KBM-7 (cell line): ENCODE measurements at regions not wholly inside any gene's neighbourhood (a gene's known extent, or its start where the extent isn't known, plus 50 kb on each side); places are given as distances from the start of the nearest gene placed in this dataset.

Experiments
- DNase-seq: peaks from one replicate; pipeline ENCODE4 v3.0.0-alpha.2; 2015
- in situ Hi-C: fragments of 300-500 bp; cut with MboI; formaldehyde crosslinking; loops from 2 replicates; pipeline ENCODE4 v1.14.3; 2020; ENCODE audit warnings: low sequenced_read_pairs, low pct_unique_long_range_greater_than_20kb, mixed read lengths

DNA sequence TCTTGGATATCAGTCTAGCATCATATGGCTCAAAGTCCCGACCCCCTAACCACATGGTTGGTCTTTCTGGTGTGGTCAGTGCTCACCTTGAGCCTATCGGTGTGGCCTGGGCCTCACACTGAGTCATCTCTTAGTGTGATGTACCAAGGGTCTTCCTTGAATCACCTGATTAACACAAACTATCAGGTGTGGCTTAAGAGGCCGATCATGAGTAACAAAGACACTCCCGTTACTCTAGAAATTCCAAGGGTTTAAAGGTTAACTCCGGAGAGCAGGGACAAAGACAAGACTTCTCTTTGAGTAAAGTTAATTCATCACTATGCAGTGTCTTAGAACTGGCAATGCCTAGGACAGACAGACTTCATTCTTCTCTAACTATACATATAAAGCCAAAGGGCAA, 52.3 kb upstream of the ARMC3 start:
- in situ Hi-C loops = no loop called here
- no peak for DNase-seq

- in situ Hi-C loops = no loop called here
- no peak for DNase-seq
Measured at GRCh38 chr10:22874189-22874854, 53.5 kb upstream of the ARMC3 start.

- DNase-seq = no peak
- in situ Hi-C loops = no loop called here
Measured at GRCh38 chr10:22856444-22857074, 71.3 kb upstream of the ARMC3 start.

- no peak for DNase-seq
- in situ Hi-C loops = no loop called here
Measured at GRCh38 chr10:22854935-22855421, 72.9 kb upstream of the ARMC3 start.

GRCh38 chr10:22853906-22854447, 73.9 kb upstream of the ARMC3 start:
- in situ Hi-C loops = no loop called here
- no peak for DNase-seq

DNA sequence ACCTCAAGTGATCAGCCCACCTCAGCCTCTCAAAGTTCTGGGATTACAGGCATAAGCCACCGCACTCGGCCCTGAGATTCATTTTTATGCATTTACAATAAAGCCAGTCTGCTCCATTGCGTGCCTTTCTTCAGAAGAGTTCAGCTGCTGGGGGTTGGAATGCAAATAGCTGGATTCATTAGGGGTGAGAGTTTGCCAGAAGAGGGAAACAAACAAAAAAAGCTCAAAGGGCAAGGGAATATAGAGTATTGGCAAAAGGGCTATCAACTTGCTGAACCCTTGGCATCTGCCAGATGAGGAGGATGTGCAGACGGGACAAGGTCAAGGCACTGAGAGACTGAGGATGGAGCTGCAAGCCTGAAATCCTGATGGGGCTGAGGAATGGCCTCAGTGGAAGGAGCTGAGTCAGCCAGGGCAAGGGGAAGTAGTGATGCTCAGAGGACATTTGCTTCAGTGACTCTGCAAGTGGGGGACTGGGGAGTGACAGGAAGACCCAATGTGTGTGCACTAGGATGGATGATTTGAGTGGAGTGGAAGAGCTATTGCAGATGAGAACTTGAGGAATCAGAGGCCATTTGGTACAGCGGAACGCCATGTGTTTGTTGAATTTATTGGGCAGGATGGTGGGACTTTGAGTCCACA, 75.0 kb upstream of the ARMC3 start:
- in situ Hi-C loops = no loop called here
- peak; percentile 41 for DNase-seq

DNA sequence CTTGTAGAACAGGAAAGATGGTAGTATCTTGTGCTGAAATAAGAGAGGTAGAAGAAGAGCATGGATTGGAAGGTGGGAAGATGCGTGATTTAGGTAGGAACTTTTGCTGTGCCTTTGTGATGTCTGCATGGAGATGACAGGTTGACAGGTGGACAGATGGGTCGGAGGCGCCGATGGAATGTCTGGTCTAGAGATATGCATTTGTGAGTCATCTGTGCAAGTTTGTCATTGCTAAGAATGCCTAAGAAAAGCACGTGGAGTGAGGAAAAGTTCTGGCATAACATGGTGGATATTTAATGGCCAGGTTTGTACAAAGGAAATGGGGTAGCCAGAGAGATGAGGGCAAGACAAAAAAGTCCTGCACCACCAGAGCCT, 76.0 kb upstream of the ARMC3 start:
- in situ Hi-C loops = no loop called here
- DNase-seq = no peak

DNA sequence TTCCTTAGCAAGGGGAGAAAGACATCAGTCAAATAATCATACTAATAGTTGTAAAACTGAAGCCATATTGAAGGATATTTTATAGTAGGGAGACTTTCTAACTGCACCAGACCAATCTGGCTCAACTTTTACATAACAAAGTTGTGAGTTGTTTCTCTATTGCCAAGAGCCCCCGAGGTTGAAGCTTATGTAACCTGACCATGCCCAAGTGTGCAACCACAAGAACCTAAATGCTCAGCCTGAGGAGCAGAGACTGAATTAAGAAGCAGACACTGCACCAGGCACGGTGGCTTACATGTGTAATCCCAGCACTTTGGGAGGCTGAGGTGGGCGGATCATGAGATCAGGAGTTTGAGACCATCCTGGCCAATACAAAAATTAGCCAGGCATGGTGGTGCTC, 77.3 kb upstream of the ARMC3 start:
- no peak for DNase-seq
- in situ Hi-C loops = no loop called here

DNA sequence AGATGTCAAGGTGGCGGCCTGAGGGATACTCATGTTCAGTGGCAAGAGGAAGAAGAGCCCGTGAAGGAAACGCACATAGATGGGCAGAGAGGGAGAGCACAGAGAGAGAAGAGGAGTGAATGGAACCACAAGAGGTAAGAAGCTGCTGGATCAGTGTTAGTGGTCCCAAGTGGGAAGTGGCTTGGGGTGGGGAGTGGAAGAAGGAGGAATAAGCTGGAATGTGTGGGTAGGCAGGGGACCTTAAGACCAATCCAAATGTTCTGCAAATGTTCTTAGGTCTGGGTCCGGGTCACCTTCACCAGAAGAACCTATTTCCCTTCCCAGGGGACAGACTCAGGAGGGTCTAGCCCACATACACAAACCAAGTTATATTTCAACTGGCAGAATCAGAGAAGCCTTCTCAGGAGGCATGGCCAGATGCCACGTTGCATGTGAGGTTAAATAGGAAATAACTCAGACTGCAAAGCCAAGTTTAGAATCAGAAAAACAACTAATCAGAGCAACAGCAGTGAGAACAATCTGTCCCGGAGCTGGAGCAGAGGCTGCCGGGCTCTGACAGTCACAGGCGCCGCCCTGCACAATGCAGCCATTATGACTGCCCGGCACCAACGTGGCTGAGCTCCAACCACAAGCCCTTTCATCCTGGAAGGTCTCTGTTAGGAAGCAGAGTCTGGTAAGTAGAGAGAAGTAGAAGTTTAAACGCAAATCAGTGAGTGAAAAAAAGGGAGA, 78.6 kb upstream of the ARMC3 start:
- in situ Hi-C loops = no loop called here
- no peak for DNase-seq

- no peak for DNase-seq
- in situ Hi-C loops = no loop called here
Measured at GRCh38 chr10:22848509-22848908, 79.3 kb upstream of the ARMC3 start.

- in situ Hi-C loops = no loop called here
- DNase-seq = no peak
Measured at GRCh38 chr10:22846294-22846693, 81.6 kb upstream of the ARMC3 start.

GRCh38 chr10:22839639-22840038, 88.2 kb upstream of the ARMC3 start:
- DNase-seq = no peak
- in situ Hi-C loops = no loop called here

DNA sequence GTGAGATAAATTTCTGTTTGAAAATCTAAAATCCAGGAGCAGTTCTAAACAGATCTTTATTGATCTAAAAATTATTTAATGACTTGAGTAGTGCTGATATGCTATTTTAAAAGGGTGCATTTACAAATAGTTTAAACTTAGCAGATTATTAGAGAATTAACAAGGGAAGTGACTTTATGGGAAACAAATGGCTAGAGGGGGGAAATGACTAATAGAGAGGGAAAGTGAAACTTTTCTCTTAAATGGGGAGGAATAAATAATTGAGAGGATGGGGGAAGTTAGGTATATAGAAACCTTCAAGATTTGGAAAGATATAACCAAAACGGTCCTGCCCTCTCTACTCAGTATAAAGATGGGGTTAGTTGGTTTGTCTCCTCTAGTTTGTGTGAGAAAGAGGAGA, 90.1 kb upstream of the ARMC3 start:
- DNase-seq = no peak

DNA sequence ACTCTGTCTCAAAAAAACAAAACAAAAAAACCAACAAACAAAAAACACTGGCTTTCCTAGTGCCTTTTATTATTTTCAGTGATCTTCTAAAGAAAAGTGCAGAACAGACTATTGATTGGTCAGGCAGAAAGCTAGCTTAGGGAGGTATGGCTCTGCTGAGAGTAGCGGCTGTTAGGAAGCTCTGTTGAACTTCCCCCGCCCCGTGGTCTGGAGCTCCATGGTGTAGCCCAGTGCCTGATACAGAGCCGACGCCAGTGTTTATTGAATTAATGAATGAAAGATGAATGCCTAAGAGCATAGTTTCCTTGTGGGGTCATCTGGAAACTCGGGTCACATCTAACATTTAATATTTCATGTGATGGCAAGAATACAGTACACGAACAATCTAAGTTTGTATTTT, 90.5 kb upstream of the ARMC3 start:
- in situ Hi-C loops = no loop called here
- DNase-seq = no peak

More for the DNA sequence above, 90.1 kb upstream of the ARMC3 start:
- in situ Hi-C loops = no loop called here

DNA sequence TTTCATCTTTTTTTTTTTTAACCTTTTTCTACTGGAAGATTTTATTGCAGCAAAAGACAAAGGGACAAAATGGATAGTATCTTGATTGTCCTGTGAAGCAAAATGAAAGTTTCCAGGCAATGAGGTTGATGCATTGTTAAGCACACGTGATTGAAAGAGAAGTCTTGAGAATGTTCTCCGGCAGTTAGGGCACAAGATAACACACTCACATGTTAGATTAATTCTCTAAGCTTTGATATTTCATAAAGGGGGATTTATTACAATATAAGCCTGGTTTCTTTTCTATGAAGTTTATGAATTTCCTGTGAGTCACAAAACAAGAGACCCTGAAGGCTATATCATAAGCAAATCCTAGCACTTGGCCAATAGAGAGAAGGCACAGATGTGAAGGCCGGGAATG, 93.4 kb upstream of the ARMC3 start:
- no peak for DNase-seq
- in situ Hi-C loops = no loop called here

- in situ Hi-C loops = no loop called here
Measured at GRCh38 chr10:22833781-22834180, 94.1 kb upstream of the ARMC3 start.

GRCh38 chr10:22833353-22833752, 94.5 kb upstream of the ARMC3 start:
- DNase-seq = no peak
- in situ Hi-C loops = no loop called here

More at GRCh38 chr10:22833781-22834180, 94.1 kb upstream of the ARMC3 start:
- no peak for DNase-seq

- no peak for DNase-seq
- in situ Hi-C loops = no loop called here
Measured at GRCh38 chr10:22832851-22833250, 95.0 kb upstream of the ARMC3 start.

- in situ Hi-C loops = no loop called here
- DNase-seq = no peak
Measured at GRCh38 chr10:22832066-22832602, 95.7 kb upstream of the ARMC3 start.
